BJ (cell line): ENCODE measurements at regions not wholly inside any gene's neighbourhood (a gene's known extent, or its start where the extent isn't known, plus 50 kb on each side); places are given as distances from the start of the nearest gene placed in this dataset.

Experiments
- CTCF ChIA-PET: fragments of 350-600 bp; formaldehyde crosslinking; extraction: SDS; loops from one replicate; lab custom pipeline; 2021; ENCODE audit warnings: antibody characterized with exemption, inconsistent platforms; lab: Yijun Ruan, JAX
- POLR2A ChIA-PET: fragments of 300-600 bp; sonication (Branson Sonifier 250); formaldehyde crosslinking; extraction: SDS; loops from one replicate; lab custom pipeline; 2021; ENCODE audit warnings: antibody characterized with exemption; lab: Charles Lee
- DNase-seq: peaks from one replicate; pipeline ENCODE4 v3.0.0-alpha.2; 2011; ENCODE audit warnings: low read depth
- H3K27me3 ChIP-seq: 2 replicates; pipeline ENCODE4 v1.6.0; 2011; ENCODE audit warnings: low read length; ENCODE audit not compliant: control insufficient read depth, insufficient read depth
- H3K36me3 ChIP-seq: 2 replicates; pipeline ENCODE4 v1.5.1; 2011; ENCODE audit warnings: low read length; ENCODE audit not compliant: control insufficient read depth, insufficient read depth
- H3K4me3 ChIP-seq: 2 replicates; pipeline ENCODE4 v1.5.1; 2011; ENCODE audit warnings: low read depth, mild to moderate bottlenecking, control low read depth, low read length
- TF ChIP-seq, protein P1 (sequence below): IDR thresholded peaks from 2 replicates; pipeline ENCODE4 v1.5.1; 2011; ENCODE audit warnings: low read depth, mild to moderate bottlenecking, control low read depth, inconsistent platforms, low read length, moderate library complexity; ENCODE audit not compliant: insufficient read depth

DNA sequence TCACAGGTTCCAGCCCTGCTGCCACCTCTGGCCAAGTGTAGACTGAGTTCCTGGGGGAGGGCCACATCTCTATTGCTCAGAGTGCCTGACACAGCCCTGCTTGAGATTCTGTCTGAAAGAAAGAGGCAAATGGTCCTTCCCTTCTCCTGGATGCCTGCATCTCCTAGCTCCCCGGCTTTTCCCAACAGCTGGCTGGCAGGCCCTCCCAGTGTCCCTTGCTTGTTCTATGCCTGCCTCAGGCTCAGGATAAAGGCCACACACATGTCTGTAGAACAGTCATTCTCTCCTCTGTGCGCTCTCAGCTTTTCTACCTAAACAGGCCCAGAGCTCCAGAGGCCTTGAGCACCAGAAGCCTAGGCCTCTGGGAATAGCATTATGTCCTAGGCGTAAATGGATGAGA lies 343.4 kb upstream of the USP24 start:
- no peak for DNase-seq
- Histone ChIP-seq H3K27me3 (no peaks in the 10 kb centered on the region), H3K4me3 (no peak overlapping the region), H3K36me3 (no peaks in the 10 kb centered on the region)
- TF ChIP-seq, protein P1, sequence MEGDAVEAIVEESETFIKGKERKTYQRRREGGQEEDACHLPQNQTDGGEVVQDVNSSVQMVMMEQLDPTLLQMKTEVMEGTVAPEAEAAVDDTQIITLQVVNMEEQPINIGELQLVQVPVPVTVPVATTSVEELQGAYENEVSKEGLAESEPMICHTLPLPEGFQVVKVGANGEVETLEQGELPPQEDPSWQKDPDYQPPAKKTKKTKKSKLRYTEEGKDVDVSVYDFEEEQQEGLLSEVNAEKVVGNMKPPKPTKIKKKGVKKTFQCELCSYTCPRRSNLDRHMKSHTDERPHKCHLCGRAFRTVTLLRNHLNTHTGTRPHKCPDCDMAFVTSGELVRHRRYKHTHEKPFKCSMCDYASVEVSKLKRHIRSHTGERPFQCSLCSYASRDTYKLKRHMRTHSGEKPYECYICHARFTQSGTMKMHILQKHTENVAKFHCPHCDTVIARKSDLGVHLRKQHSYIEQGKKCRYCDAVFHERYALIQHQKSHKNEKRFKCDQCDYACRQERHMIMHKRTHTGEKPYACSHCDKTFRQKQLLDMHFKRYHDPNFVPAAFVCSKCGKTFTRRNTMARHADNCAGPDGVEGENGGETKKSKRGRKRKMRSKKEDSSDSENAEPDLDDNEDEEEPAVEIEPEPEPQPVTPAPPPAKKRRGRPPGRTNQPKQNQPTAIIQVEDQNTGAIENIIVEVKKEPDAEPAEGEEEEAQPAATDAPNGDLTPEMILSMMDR = no peak
- ChIA-PET CTCF (no interaction called here), POLR2A (no interaction called here)

DNA sequence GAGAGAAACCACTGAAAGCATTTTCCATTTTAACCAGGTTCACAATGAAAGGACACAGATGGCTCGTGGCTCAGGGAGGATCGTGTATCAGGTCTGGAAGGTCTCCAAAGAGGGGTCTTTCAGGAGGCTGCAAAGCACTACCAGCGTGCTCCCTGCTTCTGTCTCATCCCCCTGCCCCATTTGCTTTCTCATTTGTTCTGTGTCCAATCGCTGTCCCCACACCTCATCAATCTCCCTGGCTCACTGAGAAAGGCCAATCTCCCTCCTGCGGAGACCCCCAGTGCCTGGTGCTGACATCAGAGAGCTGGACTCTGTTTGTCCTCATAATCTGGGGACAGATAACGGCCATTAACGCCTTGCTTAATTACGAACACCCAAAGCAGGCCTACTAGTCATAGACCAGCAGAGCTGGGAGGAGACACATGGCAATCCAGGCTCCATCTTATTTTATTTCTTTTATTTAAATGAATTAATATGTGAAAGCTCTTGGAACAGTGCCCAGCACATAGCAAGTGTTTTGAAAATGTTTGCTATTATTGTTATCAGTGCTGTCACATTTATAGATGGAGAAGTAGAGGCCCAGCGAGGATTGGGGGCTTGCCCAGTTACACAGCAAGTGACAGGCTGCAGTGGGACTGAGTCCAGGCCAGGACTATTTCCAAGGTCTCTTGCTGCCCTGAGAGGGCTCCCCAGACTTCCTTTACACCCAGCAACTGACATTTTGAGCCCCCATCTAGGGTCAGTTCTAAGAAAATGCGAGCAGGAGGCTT lies 341.0 kb upstream of the USP24 start:
- no peak for DNase-seq
- CTCF ChIA-PET = no interaction called here
- no peaks in the 10 kb centered on the region for H3K27me3 ChIP-seq
- POLR2A ChIA-PET = no interaction called here
- TF ChIP-seq, protein P1 = no peak
- H3K36me3 ChIP-seq = no peaks in the 10 kb centered on the region
- H3K4me3 ChIP-seq = no peak overlapping the region

DNA sequence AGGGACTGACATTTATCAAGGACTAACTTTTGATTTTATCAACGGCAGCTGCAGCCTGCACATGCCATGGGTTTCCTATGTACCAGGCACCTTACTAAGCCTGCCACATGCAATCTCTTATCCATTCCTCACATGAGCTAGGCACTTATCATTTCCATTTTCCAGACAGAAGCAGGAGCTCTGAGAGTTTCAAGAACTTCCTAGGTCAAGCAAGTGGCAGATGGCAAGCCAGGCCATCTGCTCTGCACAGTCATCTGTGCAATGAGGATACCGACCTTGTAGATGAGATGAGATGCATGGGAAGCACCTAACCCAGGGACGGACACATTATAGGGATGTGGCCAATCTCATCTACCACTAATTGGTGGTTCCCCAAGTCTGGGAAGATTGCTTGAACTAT lies 339.4 kb upstream of the USP24 start:
- TF ChIP-seq, protein P1 = no peak
- Histone ChIP-seq H3K4me3 (no peak overlapping the region), H3K36me3 (no peaks in the 10 kb centered on the region), H3K27me3 (no peaks in the 10 kb centered on the region)
- DNase-seq = no peak
- POLR2A ChIA-PET = no interaction called here
- CTCF ChIA-PET = no interaction called here

DNA sequence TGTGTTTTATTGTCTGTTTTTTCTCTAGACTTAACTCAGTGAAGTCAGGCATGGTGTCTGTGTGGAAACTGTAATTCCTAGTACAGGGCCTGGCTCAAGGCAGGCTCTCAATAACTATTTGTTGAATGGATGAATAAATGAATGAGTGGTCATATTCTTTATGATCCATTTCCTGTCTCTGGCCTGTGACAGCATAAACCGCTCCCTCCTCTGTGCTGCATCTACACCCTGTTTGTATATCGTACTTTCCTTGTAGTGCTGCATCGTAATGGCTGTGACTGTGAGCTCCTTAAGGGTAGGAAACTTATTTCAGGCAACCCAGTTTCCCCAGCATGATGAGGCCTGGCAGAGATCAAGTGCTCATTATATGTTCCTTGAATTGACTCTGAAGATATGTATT lies 337.5 kb upstream of the USP24 start:
- POLR2A ChIA-PET = no interaction called here

DNA sequence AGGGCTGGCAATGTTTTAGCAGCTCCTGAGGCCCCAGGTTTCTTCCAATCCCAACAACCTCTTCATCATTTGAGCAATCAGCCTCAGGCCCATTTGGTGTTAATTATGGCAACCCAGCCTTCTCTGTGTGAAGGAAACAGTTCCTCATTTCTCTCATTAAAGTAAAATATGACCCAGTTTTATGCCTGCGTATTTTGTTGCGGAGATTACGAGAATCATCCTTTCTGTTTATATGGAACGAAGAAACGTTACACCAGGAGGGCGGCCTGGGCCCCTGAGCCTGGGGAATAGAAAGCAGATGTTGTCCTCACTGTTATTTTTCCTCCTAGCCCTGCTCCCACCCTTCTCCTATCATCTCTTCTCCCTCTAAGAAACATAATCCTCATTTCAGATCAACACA lies 332.2 kb upstream of the USP24 start:
- no peaks in the 10 kb centered on the region for H3K36me3 ChIP-seq
- TF ChIP-seq, protein P1 = no peak
- DNase-seq = peak; percentile 41
- H3K27me3 ChIP-seq = no peaks in the 10 kb centered on the region
- ChIA-PET CTCF (no interaction called here), POLR2A (no interaction called here)
- H3K4me3 ChIP-seq = no peak overlapping the region

More for the DNA sequence above, 337.5 kb upstream of the USP24 start:
- Histone ChIP-seq H3K4me3 (no peak overlapping the region), H3K27me3 (no peaks in the 10 kb centered on the region), H3K36me3 (no peaks in the 10 kb centered on the region)
- TF ChIP-seq, protein P1 = no peak
- no peak for DNase-seq
- CTCF ChIA-PET = no interaction called here
